HG03460 (cell line): ENCODE measurements at regions not wholly inside any gene's neighbourhood (a gene's known extent, or its start where the extent isn't known, plus 50 kb on each side); places are given as distances from the start of the nearest gene placed in this dataset.

Source experiments
- ATAC-seq: cut with Tn5 transposase; IDR thresholded peaks from one replicate; pipeline ENCODE4 v1.9.1; 2021; ENCODE audit not compliant: unreplicated experiment

DNA sequence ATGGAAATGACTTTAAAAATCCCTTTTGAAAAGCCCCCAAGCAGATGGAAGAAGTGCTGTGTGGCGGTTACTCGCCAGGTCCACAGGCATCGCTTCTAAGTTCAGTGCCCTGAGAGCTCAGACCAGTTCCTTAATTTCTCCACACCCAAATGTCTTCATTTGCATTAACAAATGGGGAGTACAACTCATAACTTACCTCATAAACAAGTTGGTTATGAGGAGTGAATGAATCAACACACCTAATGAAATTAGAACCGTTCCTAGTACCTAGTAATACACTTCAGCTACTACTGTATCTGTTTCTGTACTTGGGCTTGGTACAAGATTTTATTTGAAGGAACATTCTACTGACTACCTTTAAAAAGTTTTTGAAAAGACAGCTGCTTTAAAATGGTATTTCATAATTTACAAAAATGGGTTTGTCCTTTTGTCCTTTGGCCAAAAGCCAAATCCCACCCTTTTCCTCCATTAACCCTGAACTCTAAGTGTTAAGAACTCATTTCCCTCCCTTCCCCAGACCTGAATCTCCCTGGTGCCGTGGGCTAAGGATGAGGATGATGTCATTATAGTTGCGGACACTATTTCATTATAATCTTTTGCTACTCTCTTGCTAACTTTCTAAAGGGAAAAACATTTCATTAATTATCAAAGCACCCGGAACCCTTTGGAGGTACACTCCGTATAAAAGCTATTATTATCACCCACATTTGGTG is 221.5 kb upstream of the CELF2 start:
- no peak for ATAC-seq

DNA sequence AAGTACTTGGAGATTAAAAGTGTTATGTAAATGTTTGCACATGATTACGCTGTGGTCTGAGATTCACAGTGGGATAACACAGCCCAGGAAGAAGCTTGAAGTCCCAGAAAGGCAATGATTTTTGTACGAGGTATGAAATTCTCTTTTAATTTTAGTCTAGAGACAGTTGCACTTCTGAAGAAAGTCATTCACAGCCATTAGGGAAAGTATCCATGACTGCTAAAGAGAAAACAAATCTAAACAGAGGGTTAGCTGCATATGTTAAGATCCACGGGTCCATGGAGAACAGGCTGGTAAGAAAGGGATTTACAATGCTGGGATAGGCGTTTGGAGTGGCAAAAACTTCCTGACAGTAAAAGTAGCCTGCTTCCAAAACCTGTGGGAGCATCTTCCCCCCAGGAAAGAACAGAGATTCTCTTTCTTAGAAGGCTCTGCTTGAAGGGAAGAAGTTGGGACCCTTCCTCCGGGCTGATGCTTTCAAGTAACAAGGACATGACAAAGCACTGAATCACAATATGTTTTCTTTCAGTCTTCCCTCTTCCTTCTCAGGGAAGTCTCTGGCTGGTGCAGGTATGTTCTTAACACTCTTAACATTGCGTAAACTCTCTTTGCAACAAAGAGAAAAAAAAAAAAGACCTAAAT is 220.8 kb upstream of the CELF2 start:
- ATAC-seq, result no peak

DNA sequence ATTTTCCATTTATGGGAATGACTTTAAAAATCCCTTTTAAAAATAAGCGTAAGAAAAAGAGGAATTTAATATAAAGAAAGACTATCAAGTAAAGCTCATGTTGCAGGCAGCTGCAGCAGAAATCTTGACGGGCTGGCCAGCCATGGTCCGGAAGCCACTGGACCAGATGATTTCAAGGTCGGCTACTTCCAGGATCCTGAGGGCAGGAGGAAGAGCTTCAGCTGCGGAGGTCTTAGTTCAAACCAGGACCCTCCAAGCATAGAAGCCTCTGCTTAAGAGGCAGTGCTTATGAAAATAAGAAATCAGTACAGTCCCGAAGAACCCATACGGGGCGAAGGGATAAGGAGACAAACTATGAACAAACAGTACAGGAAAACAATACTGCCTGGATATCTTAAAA is 220.2 kb upstream of the CELF2 start:
- no peak for ATAC-seq

DNA sequence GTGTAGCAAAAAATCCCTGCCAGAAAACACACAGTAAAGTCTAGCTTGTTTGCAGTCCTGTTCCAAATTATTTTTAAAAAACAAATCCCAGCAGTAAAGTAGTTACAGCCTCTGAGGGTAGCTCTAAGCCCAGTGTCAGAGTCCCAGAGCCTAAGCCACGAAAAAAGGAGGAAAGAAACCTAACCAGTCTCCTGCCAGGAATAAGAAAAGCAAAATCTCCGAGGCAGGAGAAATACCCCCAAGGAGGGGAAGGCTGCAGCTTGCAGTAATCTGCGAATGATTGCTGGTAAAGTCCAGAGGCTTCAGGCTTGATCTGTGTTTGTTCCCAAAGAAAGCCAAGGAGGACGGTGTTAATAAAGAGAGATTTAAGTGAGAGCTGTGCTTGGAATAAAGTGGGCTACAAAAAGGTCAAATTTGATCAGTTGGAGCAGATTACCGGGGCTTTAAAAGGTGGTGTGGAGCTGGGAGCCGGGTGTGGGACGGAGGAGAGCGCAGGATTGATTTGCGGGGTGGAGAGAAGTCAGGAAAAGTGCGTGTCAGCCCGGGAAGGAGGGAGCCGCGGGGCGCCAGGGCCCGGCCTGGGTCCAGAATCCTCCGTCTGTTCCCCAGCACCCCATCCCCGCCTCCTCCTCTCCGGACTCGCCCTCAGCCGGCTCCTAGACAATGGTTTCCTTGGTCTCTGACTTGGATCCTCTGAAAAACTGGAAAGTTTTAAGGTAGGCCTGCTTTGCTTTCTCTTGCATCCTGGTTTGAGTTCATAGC is 219.4 kb upstream of the CELF2 start:
- no peak for ATAC-seq

DNA sequence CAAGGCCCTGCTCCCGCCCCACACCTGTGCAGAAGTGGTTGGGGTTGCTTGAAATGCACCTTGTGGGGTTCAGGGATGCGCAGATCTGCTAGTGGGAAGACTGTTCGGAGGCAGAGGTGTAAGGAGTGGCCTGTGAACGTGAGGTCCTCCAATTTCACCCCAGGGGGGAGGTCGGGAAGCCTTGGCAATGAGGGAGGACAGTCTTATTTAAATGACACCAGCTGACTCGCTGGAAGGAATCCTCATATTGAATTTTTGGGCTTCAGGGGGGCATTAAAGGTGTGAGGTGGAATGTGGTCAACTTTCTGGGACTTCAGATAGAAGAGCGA is 218.8 kb upstream of the CELF2 start:
- ATAC-seq, result no peak

- ATAC-seq, result no peak
These were observed 216.7 kb upstream of the CELF2 start for GRCh38 chr10:10800961-10801360.

DNA sequence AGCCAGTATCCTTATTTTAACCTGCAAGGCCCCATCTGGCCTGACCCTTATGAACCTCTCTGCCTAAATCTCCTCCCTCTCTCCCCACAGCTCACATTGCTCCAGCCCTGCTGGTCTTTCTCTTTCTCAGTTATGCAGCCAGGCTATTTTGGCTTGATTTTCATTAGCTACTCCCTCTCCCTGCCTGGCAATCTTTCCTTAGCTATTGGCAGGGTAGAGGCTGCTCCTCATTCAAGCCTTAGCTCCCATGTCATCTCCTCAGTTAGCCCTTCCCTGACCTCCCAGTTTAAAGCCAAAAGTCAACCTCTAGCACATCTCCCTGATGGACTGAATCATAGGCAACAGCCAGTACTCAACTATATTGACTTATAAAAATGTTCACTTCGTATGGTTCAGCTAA is 214.4 kb upstream of the CELF2 start:
- no peak for ATAC-seq

GRCh38 chr10:10804061-10804460 is 213.6 kb upstream of the CELF2 start:
- no peak for ATAC-seq

- ATAC-seq, result no peak
These were observed 212.5 kb upstream of the CELF2 start for GRCh38 chr10:10804998-10805740.

DNA sequence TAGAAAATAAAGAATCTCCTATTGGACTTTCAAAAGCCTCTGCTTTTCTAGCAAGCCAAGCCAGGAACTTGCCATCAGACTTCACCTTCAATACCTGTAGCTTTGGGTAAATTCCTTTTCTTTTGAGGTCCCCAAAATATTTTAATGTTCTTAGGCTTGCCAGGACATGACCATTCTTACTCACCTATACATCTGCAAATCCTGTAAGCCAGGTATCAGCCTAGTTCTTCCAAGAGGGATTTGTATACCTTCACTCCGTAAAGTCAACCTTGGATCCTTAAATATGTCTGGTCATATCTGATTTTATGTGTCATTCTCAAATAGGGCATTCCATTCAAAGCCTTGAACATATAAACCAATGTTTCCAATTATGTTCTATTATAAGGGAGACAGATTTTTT is 210.6 kb upstream of the CELF2 start:
- ATAC-seq, result no peak

GRCh38 chr10:10811562-10811961 is 206.1 kb upstream of the CELF2 start:
- no peak for ATAC-seq

DNA sequence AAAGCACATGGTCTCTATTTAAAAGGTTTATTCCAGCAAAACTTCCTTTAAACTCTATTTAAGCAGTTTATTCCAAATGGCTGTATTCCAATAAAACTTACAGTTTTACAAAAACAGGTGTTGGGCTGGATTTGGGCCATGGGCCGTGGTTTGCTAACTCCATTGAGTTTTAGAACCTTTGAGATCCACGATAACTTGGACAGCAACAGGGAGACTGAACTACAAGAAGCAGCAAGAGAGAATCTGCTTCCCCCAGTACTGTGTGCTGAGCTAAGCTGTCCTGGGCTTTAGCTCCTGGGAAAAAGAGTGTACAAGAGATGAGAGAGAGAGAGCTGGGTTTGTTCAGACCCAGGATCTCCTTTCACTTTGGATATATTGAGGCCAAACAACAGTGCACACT is 204.0 kb upstream of the CELF2 start:
- no peak for ATAC-seq

GRCh38 chr10:10814069-10814468 is 203.6 kb upstream of the CELF2 start:
- no peak for ATAC-seq

DNA sequence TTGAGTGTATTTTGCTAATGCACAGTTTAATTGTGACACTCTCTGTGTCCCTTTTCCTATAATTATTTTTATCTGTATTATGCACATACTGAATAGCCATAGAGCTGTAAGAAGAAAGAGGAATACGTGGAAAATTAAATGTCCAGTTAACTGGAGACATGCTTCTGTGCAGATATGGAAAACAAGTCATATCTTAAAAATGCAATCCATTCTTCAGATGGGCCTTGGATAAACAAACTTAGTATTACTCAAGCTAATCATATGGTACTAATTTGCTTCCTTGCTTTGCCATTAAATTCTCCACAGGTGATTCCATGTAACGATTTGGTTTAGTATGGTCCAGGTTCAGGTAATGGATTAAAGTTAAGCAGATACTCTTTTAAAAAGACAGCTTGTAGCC is 201.2 kb upstream of the CELF2 start:
- ATAC-seq, result no peak

- ATAC-seq, result no peak
These were observed 200.1 kb upstream of the CELF2 start for GRCh38 chr10:10817609-10818008.

- ATAC-seq, result no peak
These were observed 199.6 kb upstream of the CELF2 start for GRCh38 chr10:10818082-10818481.

DNA sequence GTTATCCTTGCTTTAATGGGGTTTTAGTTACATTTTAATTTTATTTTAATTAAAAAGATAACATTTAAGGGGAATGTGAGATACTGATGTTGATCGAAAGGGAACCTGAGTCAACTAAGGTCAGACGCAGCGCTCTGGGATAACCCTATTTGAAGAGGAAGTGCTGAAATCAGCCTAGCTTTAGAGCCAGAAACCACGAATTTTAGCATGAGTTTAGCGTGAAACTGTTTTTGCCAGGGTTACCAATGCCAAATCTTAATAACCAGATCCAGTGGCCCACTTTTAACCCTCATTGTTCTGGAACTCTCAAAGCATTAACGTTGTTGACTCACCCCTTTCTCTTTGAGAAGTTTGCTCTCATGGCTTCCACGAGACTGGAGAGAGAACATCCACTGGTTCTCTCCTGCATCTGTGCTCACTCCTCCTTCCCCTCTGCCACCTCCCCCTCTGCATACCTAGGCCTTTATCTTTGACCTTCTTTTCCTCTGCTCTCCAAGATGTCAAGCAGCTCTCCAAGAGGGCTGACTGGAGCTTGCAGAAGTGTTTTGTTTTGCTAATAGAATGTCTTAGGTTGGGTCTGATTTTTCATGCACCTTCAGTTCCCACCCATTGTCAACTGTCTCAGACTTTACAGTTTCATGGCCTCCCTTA is 198.3 kb upstream of the CELF2 start:
- no peak for ATAC-seq

GRCh38 chr10:10821926-10822325 is 195.7 kb upstream of the CELF2 start:
- ATAC-seq, result no peak

GRCh38 chr10:10824591-10825148 is 193.0 kb upstream of the CELF2 start:
- no peak for ATAC-seq

- ATAC-seq, result no peak
These were observed 191.5 kb upstream of the CELF2 start for GRCh38 chr10:10826125-10826524.

- no peak for ATAC-seq
These were observed 189.0 kb upstream of the CELF2 start for GRCh38 chr10:10828623-10829022.
